Adrenal gland (tissue), 9 donors: ENCODE measurements at regions not wholly inside any gene's neighbourhood (a gene's known extent, or its start where the extent isn't known, plus 50 kb on each side); places are given as distances from the start of the nearest gene placed in this dataset.

Source experiments
- DNase-seq, 7 donors: peaks; one replicate each; pipeline ENCODE4 v3.0.0-alpha.2; 2019 to 2020
- H3K27ac ChIP-seq, 5 donors: fragments of 200-600 bp; sonication (generic) in 4 of 5; 1 replicate in 3 of 5; 2 replicates in 2 of 5; pipeline versions ENCODE4 v1.5.1 to v1.8.0; 2016 to 2020; ENCODE audit warnings: mild to moderate bottlenecking in 1 of 5
- H3K27me3 ChIP-seq: fragments of 200-600 bp; 2 replicates; pipeline ENCODE4 v1.8.0; 2021
- H3K36me3 ChIP-seq, 2 donors: fragments of 200-600 bp; replicated peaks in 1 of 2; 1 replicate in 1 of 2; 2 replicates in 1 of 2; pipeline versions ENCODE4 v1.5.1 to v1.8.0; 2018 to 2022
- H3K4me1 ChIP-seq, 2 donors: fragments of 200-600 bp; replicated peaks in 1 of 2; 1 replicate in 1 of 2; 2 replicates in 1 of 2; pipeline versions ENCODE4 v1.5.1 to v1.8.0; 2018 to 2021
- H3K4me3 ChIP-seq, 4 donors: fragments of 200-600 bp; sonication (generic) in 3 of 4; one replicate each; pipeline ENCODE4 v1.5.1; 2016 to 2018
- H3K9me3 ChIP-seq, 3 donors: fragments of 200-600 bp; sonication (generic) in 1 of 3; replicated peaks in 1 of 3; 1 replicate in 2 of 3; 2 replicates in 1 of 3; pipeline versions ENCODE4 v1.5.1 to v1.8.0; 2016 to 2021
- CTCF ChIP-seq, 6 experiments: fragments of 450-650 bp in 4 of 6; fragments of 200-600 bp in 2 of 6; sonication (generic) in 1 of 6; IDR thresholded peaks; 1 replicate in 5 of 6; 2 replicates in 1 of 6; pipeline versions ENCODE4 v1.5.1 to v1.8.0; 2016 to 2021; ENCODE audit warnings: antibody characterized with exemption in 6 of 6, mild to moderate bottlenecking in 2 of 6, moderate library complexity in 1 of 6
- POLR2A ChIP-seq, 2 donors: fragments of 450-650 bp; IDR thresholded peaks; one replicate each; pipeline ENCODE4 v1.6.1; 2017; ENCODE audit warnings: antibody characterized with exemption in 2 of 2, mild to moderate bottlenecking in 2 of 2, moderate library complexity in 1 of 2
- WGBS, 4 donors: extraction: QIAGEN DNeasy Blood & Tissue Kit in 2 of 4; methylation state at CpG; one replicate each; pipeline versions ENCODE4 v1.1.5 to v1.1.7; 2013 to 2017; 5-methylcytosine and 5-hydroxymethylcytosine counted together
- intact Hi-C, 2 donors: fragments of 100-400 bp; cut with DNase I; formaldehyde crosslinking; loops; one replicate each; pipeline versions ENCODE4 v1.14.1 to v1.15.0; 2022 to 2023
- donor health status: healthy with polysubstance abuse.
- donor health status: Bipolar disorder and iron deficiency.
- donor health status: DM: yes; HTN: yes; CAD: no.
- donor health status: DM: no; HTN: no; CAD: no.
- donor health status: DM: no; HTN: no; CAD: no.

GRCh38 chr10:9028231-9028630 is 973.7 kb downstream of the GATA3 start:
- Histone ChIP-seq H3K36me3 (no peaks in the 10 kb centered on the region), H3K9me3 (no peaks in the 10 kb centered on the region), H3K4me1 (no peaks in the 10 kb centered on the region), H3K27ac (no peak overlapping the region), H3K27me3 (no peaks in the 10 kb centered on the region), H3K4me3 (no peak overlapping the region)
- DNase-seq, result no peak
- intact Hi-C loops, result no loop called here
- TF ChIP-seq CTCF (IDR thresholded peaks at IDR 0.05) (no peak), POLR2A (IDR thresholded peaks at IDR 0.05) (no peak)

- H3K27me3 ChIP-seq, result no peaks in the 10 kb centered on the region
- peaks cover 0 to 3% (median 0%) of the 10 kb centered on the region in 3 donors for H3K9me3 ChIP-seq
- no peak overlapping the region for H3K4me3 ChIP-seq
- WGBS, 4 donors, result 67 to 81% (median 70%) methylated on average over 1 of the region's 1 CpG
- H3K4me1 ChIP-seq, result no peaks in the 10 kb centered on the region
- no peak overlapping the region for H3K27ac ChIP-seq
- no peaks in the 10 kb centered on the region for H3K36me3 ChIP-seq
- intact Hi-C loops, result no loop called here
- no peak for DNase-seq
- TF ChIP-seq POLR2A (IDR thresholded peaks at IDR 0.05) (no peak), CTCF (IDR thresholded peaks at IDR 0.05) (no peak)
These were observed 980.9 kb downstream of the GATA3 start for GRCh38 chr10:9035355-9035754.

- no peaks in the 10 kb centered on the region for H3K27me3 ChIP-seq
- DNase-seq, result no peak
- H3K4me1 ChIP-seq, result no peaks in the 10 kb centered on the region
- H3K36me3 ChIP-seq, result no peaks in the 10 kb centered on the region
- no peak overlapping the region for H3K27ac ChIP-seq
- intact Hi-C loops, result no loop called here
- H3K9me3 ChIP-seq, result peaks cover 0 to 3% (median 0%) of the 10 kb centered on the region in 3 donors
- WGBS, 4 donors, result 50 to 61% (median 56%) methylated on average over 4 of the region's 4 CpGs
- TF ChIP-seq POLR2A (IDR thresholded peaks at IDR 0.05), result no peak
- no peak for TF ChIP-seq CTCF (IDR thresholded peaks at IDR 0.05)
- no peak overlapping the region for H3K4me3 ChIP-seq
These were observed 982.3 kb downstream of the GATA3 start for GRCh38 chr10:9036711-9037204.

GRCh38 chr10:9038146-9038714 is 983.7 kb downstream of the GATA3 start:
- Histone ChIP-seq H3K27me3 (no peaks in the 10 kb centered on the region), H3K4me3 (no peak overlapping the region), H3K4me1 (no peaks in the 10 kb centered on the region), H3K9me3 (peaks cover 0 to 3% (median 0%) of the 10 kb centered on the region in 3 donors), H3K27ac (no peak overlapping the region), H3K36me3 (no peaks in the 10 kb centered on the region)
- 55 to 62% (median 58%) methylated on average over 4 of the region's 4 CpGs for WGBS, 4 donors
- intact Hi-C loops, result no loop called here
- TF ChIP-seq POLR2A (IDR thresholded peaks at IDR 0.05) (no peak), CTCF (IDR thresholded peaks at IDR 0.05) (no peak)
- DNase-seq, result peak in 5 of 7 donors; percentile 19 to 54 (median 27)
